ENCODE measurements at regions not wholly inside any gene's neighbourhood (a gene's known extent, or its start where the extent isn't known, plus 50 kb on each side); places are given as distances from the start of the nearest gene placed in this dataset.

DNA sequence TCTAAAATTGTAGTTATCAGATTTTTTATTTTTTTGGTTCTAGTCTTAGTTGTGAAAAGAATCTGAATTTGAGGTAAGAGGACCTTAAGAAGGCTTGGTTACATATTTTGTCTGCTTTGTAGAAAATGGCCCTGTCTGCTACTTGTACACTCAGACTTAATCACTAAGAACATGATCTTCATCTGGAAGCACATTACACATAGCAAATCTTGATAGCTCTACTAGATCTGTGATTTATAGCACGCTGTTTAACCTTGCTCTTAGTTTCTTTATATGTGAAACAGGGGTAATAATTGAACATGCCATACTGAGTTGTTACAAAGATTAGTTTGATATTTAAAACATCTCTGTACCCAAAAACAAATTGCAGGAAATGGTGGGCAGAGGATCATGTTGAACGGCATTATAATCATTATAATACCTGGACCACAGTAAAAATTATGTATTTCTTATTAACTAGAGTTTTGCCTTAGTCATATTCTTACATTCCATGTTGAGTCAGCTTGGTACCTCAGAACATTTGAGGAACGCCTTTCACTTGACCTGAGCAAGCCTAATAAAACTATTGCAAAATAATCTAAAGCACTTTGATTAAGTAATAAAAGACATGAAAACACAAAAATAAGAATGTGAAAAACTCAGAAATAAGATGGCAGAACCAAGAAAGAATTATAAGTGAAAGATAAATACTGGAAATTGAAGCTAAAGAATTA lies 738.0 kb upstream of the AADAT start:
- BruUV-seq (replicated peaks) = no TSS peak
- peak; percentile 26 for DNase-seq
- no peaks in the 10 kb centered on the region for H3K27me3 ChIP-seq (ENCODE audit: low read length)

DNA sequence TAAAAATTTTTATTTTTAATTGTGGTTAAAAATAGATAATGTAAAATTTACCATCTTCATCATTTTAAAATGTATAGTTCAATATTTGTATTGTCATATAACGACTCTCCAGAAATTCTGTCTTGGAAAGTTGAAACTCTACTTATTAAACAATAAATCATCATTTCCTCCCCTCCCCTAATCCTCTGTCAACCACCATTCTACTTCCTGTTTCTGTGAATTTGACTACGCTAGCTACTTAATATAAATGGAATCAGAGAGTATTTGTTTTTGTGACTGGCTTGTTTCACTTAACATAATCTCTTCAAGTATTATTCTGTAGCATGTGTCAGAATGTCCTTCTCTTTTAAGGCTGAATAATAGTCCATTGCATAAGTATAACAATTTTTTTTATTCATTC lies 729.0 kb upstream of the AADAT start:
- BruUV-seq (replicated peaks) = no TSS peak
- 0 out of 2 replicates have a peak, but pooled peaks cover 4% of the 10 kb centered on the region for H3K9me3 ChIP-seq (ENCODE audit: low read length)
- ATAC-seq = no peak
- H3K79me2 ChIP-seq (ENCODE audit: low read length) = no peaks in the 10 kb centered on the region
- no peaks in the 10 kb centered on the region for H4K20me1 ChIP-seq (ENCODE audit: low read length)
- H3K9ac ChIP-seq (ENCODE audit: low read length) = no peak overlapping the region
- H3K4me1 ChIP-seq (ENCODE audit: insufficient read depth, low read length) = no peaks in the 10 kb centered on the region
- no peak overlapping the region for H2AFZ ChIP-seq (ENCODE audit: low read length)
- no peak overlapping the region for H3K4me3 ChIP-seq (ENCODE audit: low read length)
- H3K27ac ChIP-seq (ENCODE audit: low read length) = no peak overlapping the region
- TF ChIP-seq EZH2 (IDR thresholded peaks at IDR 0.05; ENCODE audit: low read length, unreplicated experiment) = no peak
- TF ChIP-seq EZH2phosphoT487 (IDR thresholded peaks at IDR 0.05; ENCODE audit: borderline replicate concordance, low read length) = no peak
- TF ChIP-seq, protein P1, sequence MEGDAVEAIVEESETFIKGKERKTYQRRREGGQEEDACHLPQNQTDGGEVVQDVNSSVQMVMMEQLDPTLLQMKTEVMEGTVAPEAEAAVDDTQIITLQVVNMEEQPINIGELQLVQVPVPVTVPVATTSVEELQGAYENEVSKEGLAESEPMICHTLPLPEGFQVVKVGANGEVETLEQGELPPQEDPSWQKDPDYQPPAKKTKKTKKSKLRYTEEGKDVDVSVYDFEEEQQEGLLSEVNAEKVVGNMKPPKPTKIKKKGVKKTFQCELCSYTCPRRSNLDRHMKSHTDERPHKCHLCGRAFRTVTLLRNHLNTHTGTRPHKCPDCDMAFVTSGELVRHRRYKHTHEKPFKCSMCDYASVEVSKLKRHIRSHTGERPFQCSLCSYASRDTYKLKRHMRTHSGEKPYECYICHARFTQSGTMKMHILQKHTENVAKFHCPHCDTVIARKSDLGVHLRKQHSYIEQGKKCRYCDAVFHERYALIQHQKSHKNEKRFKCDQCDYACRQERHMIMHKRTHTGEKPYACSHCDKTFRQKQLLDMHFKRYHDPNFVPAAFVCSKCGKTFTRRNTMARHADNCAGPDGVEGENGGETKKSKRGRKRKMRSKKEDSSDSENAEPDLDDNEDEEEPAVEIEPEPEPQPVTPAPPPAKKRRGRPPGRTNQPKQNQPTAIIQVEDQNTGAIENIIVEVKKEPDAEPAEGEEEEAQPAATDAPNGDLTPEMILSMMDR (conservative IDR thresholded peaks at IDR 0.05; ENCODE audit: low read depth, low read length) = no peak
- no peaks in the 10 kb centered on the region for H3K36me3 ChIP-seq (ENCODE audit: low read depth, low read length)
- POLR2A ChIA-PET (ENCODE audit: unreplicated experiment) = no interaction called here
- H3K4me2 ChIP-seq (ENCODE audit: low read length) = no peak overlapping the region
- H3K27me3 ChIP-seq (ENCODE audit: low read length) = no peaks in the 10 kb centered on the region
- H3K9me2 ChIP-seq (replicated peaks; ENCODE audit: low read length) = no peaks in the 10 kb centered on the region
- intact Hi-C loops (cut with micrococcal nuclease) = no loop called here
- CTCF ChIA-PET = no interaction called here
- no peak for DNase-seq
- H3F3A ChIP-seq (ENCODE audit: low read length, unreplicated experiment) = no peaks in the 10 kb centered on the region

More for the DNA sequence above, 738.0 kb upstream of the AADAT start:
- H3K9me3 ChIP-seq (ENCODE audit: low read length) = no peaks in the 10 kb centered on the region
- H3K4me1 ChIP-seq (ENCODE audit: insufficient read depth, low read length) = no peaks in the 10 kb centered on the region; the same call in 1 of the 2 replicates
- peak overlapping the region; percentile 20; the same call in 1 of the 2 replicates for H3K4me2 ChIP-seq (ENCODE audit: low read length)
- intact Hi-C loops (cut with micrococcal nuclease) = no loop called here
- H3K36me3 ChIP-seq (ENCODE audit: low read depth, low read length) = no peaks in the 10 kb centered on the region
- no peaks in the 10 kb centered on the region for H3K9me2 ChIP-seq (replicated peaks; ENCODE audit: low read length)
- no peaks in the 10 kb centered on the region for H3F3A ChIP-seq (ENCODE audit: low read length, unreplicated experiment)
- H2AFZ ChIP-seq (ENCODE audit: low read length) = no peak overlapping the region
- CTCF ChIA-PET = no interaction called here
- TF ChIP-seq, protein P1 (conservative IDR thresholded peaks at IDR 0.05; ENCODE audit: low read depth, low read length) = no peak
- TF ChIP-seq EZH2phosphoT487 (IDR thresholded peaks at IDR 0.05; ENCODE audit: borderline replicate concordance, low read length) (no peak), EZH2 (IDR thresholded peaks at IDR 0.05; ENCODE audit: low read length, unreplicated experiment) (no peak)
- H3K9ac ChIP-seq (ENCODE audit: low read length) = no peak overlapping the region
- H3K79me2 ChIP-seq (ENCODE audit: low read length) = no peaks in the 10 kb centered on the region
- no peak overlapping the region for H3K27ac ChIP-seq (ENCODE audit: low read length)
- POLR2A ChIA-PET (ENCODE audit: unreplicated experiment) = no interaction called here
- H4K20me1 ChIP-seq (ENCODE audit: low read length) = no peaks in the 10 kb centered on the region
- ATAC-seq = no peak
- H3K4me3 ChIP-seq (ENCODE audit: low read length) = no peak overlapping the region

DNA sequence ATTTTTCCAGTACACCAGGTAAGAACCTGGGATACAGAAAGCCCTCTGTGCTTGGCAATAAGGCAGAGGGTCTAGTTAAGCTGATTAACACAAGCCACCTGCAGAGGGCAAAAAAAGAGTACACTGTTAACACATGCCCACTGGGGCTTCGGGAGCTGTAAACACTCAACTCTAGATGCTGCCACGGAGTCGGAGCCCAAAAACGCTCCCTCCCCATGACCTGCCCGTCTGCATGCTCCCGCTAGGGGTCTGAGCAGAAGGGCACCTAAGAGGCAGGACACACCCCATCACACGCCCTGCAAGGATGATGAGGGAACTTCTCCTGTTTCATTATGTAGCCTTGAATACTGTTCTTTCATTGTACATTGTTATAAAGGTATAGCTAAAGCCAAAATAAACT lies 715.6 kb upstream of the AADAT start:
- CTCF ChIA-PET = no interaction called here
- Histone ChIP-seq H3K27ac (ENCODE audit: low read length) (no peak overlapping the region), H4K20me1 (ENCODE audit: low read length) (no peaks in the 10 kb centered on the region), H3K27me3 (ENCODE audit: low read length) (no peaks in the 10 kb centered on the region), H3K4me2 (ENCODE audit: low read length) (no peak overlapping the region), H3K36me3 (ENCODE audit: low read depth, low read length) (no peaks in the 10 kb centered on the region), H3K4me3 (ENCODE audit: low read length) (no peak overlapping the region), H3K9me3 (ENCODE audit: low read length) (no peaks in the 10 kb centered on the region), H3K9me2 (replicated peaks; ENCODE audit: low read length) (no peaks in the 10 kb centered on the region), H2AFZ (ENCODE audit: low read length) (no peak overlapping the region), H3K9ac (ENCODE audit: low read length) (no peak overlapping the region), H3K4me1 (ENCODE audit: insufficient read depth, low read length) (no peaks in the 10 kb centered on the region), H3K79me2 (ENCODE audit: low read length) (no peaks in the 10 kb centered on the region), H3F3A (ENCODE audit: low read length, unreplicated experiment) (no peaks in the 10 kb centered on the region)
- DNase-seq (no peak), ATAC-seq (no peak)
- intact Hi-C loops (cut with micrococcal nuclease) = no loop called here
- BruUV-seq (replicated peaks) = no TSS peak
- POLR2A ChIA-PET (ENCODE audit: unreplicated experiment) = no interaction called here
- TF ChIP-seq EZH2 (IDR thresholded peaks at IDR 0.05; ENCODE audit: low read length, unreplicated experiment) (no peak), EZH2phosphoT487 (IDR thresholded peaks at IDR 0.05; ENCODE audit: borderline replicate concordance, low read length) (no peak)
- TF ChIP-seq, protein P1 (conservative IDR thresholded peaks at IDR 0.05; ENCODE audit: low read depth, low read length) = no peak
